ENCODE measurements at regions not wholly inside any gene's neighbourhood (a gene's known extent, or its start where the extent isn't known, plus 50 kb on each side); places are given as distances from the start of the nearest gene placed in this dataset.

DNA sequence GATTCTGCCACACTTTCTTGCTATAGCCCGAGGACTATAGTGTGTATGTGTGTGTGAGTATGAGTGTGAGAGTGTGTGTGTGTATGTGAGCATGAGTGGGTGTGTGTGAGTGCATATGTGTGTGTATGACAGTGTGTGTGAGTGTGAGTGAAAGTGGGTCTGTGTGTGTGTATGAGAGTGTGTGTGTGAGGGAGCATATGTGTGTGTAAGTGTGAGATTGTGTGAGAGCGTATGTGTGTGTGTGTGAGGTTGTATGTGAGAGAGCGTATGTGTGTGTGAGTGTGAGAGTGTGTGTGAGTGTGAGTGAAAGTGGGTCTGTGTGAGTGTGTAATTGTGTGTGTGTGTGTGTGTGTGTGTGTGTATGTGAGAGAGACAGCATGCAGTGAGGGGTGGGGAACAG is 89.0 kb upstream of the ACSL3 start:
- Histone ChIP-seq H3K27ac (ENCODE audit: insufficient read depth in 1 of 2, low read depth in 1 of 2, low read length in 2 of 2, poor library complexity in 1 of 2, severe bottlenecking in 2 of 2) (no peak overlapping the region), H3K27me3 (replicated peaks in 2 of 5; ENCODE audit: control insufficient read depth in 4 of 5, insufficient read depth in 5 of 5, low read length in 4 of 5) (no peaks in the 10 kb centered on the region), H3K9me3 (ENCODE audit: control extremely low read depth in 1 of 5, control insufficient read depth in 4 of 5, insufficient read depth in 2 of 5, low read depth in 1 of 5, low read length in 4 of 5) (no peaks in the 10 kb centered on the region), H3K4me1 (ENCODE audit: control extremely low read depth in 1 of 4, control insufficient read depth in 4 of 4, insufficient read depth in 4 of 4, low read length in 3 of 4) (no peaks in the 10 kb centered on the region), H3K4me3 (ENCODE audit: control insufficient read depth in 1 of 7, extremely low read depth in 1 of 7, insufficient read depth in 4 of 7, low read depth in 2 of 7, low read length in 6 of 7) (no peak overlapping the region), H3K36me3 (ENCODE audit: control insufficient read depth in 4 of 4, insufficient read depth in 4 of 4, low read length in 3 of 4) (no peaks in the 10 kb centered on the region)
- WGBS (ENCODE audit: insufficient coverage): 90% methylated on average over 3 of the region's 3 CpGs
- POLR2A ChIA-PET: no interaction called here
- CTCF ChIA-PET: no interaction called here
- DNase-seq: no peak

DNA sequence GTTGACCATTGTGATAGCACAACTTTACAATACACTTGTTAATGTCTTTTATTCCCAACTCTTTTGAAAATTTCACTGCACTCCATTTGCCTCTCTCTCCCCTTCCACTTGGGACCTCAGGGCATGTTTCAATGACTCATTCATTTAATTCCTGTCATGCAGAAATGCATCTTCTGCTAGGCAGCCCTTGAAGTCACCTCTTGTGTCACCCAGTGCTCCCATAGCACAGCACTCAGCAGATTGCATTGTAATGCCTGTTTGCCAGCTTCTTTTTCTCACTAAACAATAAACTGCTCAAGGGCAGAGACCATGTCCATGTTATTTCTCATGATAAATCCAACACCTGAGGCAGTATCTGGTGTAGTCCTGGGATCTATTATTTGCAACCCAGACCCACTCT is 85.9 kb upstream of the ACSL3 start:
- Histone ChIP-seq H3K27ac (ENCODE audit: insufficient read depth in 1 of 2, low read depth in 1 of 2, low read length in 2 of 2, poor library complexity in 1 of 2, severe bottlenecking in 2 of 2) (no peak overlapping the region), H3K9me3 (ENCODE audit: control extremely low read depth in 1 of 5, control insufficient read depth in 4 of 5, insufficient read depth in 2 of 5, low read depth in 1 of 5, low read length in 4 of 5) (no peaks in the 10 kb centered on the region), H3K4me3 (ENCODE audit: control insufficient read depth in 1 of 7, extremely low read depth in 1 of 7, insufficient read depth in 4 of 7, low read depth in 2 of 7, low read length in 6 of 7) (no peak overlapping the region), H3K27me3 (replicated peaks in 2 of 5; ENCODE audit: control insufficient read depth in 4 of 5, insufficient read depth in 5 of 5, low read length in 4 of 5) (no peaks in the 10 kb centered on the region), H3K4me1 (ENCODE audit: control extremely low read depth in 1 of 4, control insufficient read depth in 4 of 4, insufficient read depth in 4 of 4, low read length in 3 of 4) (no peaks in the 10 kb centered on the region), H3K36me3 (ENCODE audit: control insufficient read depth in 4 of 4, insufficient read depth in 4 of 4, low read length in 3 of 4) (no peaks in the 10 kb centered on the region)
- no peak for DNase-seq
- ChIA-PET CTCF (no interaction called here), POLR2A (no interaction called here)

DNA sequence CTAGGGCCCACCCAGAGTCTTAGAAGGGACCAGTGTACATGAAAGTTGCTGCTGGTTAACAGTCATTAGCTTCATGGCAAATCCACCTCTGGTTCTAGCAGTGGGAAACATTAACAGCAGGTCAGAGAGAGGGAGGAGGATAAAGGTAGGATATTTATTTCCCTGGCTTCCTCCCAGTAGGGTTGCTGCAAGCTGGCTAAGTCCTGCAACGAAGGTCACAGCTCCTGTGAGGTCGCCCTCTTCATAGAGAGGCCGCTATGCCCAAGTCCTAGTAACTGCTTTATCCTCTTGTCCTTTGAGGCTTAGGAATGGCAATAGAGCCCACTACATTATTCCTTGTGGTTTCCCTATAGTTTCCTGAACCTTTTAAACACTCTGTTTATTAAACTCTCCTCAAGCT is 84.0 kb upstream of the ACSL3 start:
- Histone ChIP-seq H3K36me3 (ENCODE audit: control insufficient read depth in 4 of 4, insufficient read depth in 4 of 4, low read length in 3 of 4) (no peaks in the 10 kb centered on the region), H3K9me3 (ENCODE audit: control extremely low read depth in 1 of 5, control insufficient read depth in 4 of 5, insufficient read depth in 2 of 5, low read depth in 1 of 5, low read length in 4 of 5) (no peaks in the 10 kb centered on the region), H3K4me1 (ENCODE audit: control extremely low read depth in 1 of 4, control insufficient read depth in 4 of 4, insufficient read depth in 4 of 4, low read length in 3 of 4) (no peaks in the 10 kb centered on the region), H3K4me3 (ENCODE audit: control insufficient read depth in 1 of 7, extremely low read depth in 1 of 7, insufficient read depth in 4 of 7, low read depth in 2 of 7, low read length in 6 of 7) (no peak overlapping the region), H3K27me3 (replicated peaks in 2 of 5; ENCODE audit: control insufficient read depth in 4 of 5, insufficient read depth in 5 of 5, low read length in 4 of 5) (no peaks in the 10 kb centered on the region), H3K27ac (ENCODE audit: insufficient read depth in 1 of 2, low read depth in 1 of 2, low read length in 2 of 2, poor library complexity in 1 of 2, severe bottlenecking in 2 of 2) (no peak overlapping the region)
- CTCF ChIA-PET: interaction anchor here (0.9 to 1.6 kb wide), 2 partner anchors 13 to 39 kb away, joined by 3 to 4 read pairs; no protein-coding TSS in a partner anchor
- POLR2A ChIA-PET: no interaction called here
- DNase-seq: no peak
- WGBS (ENCODE audit: insufficient coverage): 79% methylated on average over 3 of the region's 3 CpGs

DNA sequence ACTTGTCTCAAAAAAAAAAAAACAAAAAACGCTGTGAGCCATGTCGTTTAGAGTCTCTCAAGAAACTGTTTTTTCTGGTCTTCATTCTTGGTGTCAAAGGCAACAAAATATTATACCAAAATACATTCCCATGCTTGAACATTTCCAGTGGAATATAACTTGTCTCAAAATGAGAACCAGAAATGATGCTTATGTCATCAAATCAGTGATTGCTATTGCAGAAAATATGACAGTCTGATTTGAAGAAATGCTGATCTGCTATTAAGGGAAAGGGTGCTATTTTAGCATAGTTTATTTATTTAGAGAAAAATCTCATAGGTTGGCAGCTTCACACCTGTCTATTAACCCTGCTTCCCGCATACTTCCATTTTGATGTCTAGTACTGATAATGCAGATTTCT is 82.4 kb upstream of the ACSL3 start:
- POLR2A ChIA-PET: no interaction called here
- CTCF ChIA-PET: no interaction called here
- WGBS (ENCODE audit: insufficient coverage): 92% methylated on average over 2 of the region's 3 CpGs

DNA sequence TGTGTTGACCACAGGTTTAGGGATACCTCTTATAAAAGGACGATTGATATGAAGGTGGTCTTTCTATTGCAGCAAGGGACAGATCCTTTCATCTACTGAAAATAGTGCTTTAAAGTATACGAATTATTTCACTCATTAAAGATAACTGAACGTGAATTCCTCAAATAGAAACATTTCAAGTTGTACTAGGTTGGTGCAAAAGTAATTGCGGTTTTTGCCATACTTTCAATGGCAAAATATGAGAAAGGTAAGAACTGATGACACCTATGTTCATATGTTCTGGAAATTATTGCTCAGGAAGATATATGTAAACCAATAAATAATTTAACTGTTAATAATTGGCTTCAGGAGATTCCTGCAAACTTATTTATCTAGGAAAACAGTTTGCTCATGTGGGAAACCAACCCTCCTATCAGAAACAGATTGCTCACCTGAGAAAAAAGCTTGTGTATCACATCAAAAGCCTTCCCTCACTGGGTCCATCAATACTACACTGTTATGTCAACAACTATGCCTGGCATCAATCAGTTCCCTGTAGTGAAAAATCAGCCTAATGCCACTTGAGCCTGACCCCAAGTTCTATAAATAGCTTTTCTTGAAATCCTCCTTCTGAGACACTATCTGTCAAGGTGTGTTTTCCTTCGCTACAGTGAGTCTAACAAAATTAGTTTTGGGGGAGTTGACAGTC is 81.5 kb upstream of the ACSL3 start:
- no peak for DNase-seq
- H3K36me3 ChIP-seq (ENCODE audit: control insufficient read depth in 4 of 4, insufficient read depth in 4 of 4, low read length in 3 of 4): no peaks in the 10 kb centered on the region
- no peak overlapping the region for H3K4me3 ChIP-seq (ENCODE audit: control insufficient read depth in 1 of 7, extremely low read depth in 1 of 7, insufficient read depth in 4 of 7, low read depth in 2 of 7, low read length in 6 of 7)
- no peaks in the 10 kb centered on the region for H3K4me1 ChIP-seq (ENCODE audit: control extremely low read depth in 1 of 4, control insufficient read depth in 4 of 4, insufficient read depth in 4 of 4, low read length in 3 of 4)
- WGBS (ENCODE audit: insufficient coverage): 100% methylated on average over 1 of the region's 5 CpGs
- ChIA-PET POLR2A (no interaction called here), CTCF (no interaction called here)
- H3K27ac ChIP-seq (ENCODE audit: insufficient read depth in 1 of 2, low read depth in 1 of 2, low read length in 2 of 2, poor library complexity in 1 of 2, severe bottlenecking in 2 of 2): no peak overlapping the region
- no peaks in the 10 kb centered on the region for H3K9me3 ChIP-seq (ENCODE audit: control extremely low read depth in 1 of 5, control insufficient read depth in 4 of 5, insufficient read depth in 2 of 5, low read depth in 1 of 5, low read length in 4 of 5)
- H3K27me3 ChIP-seq (replicated peaks in 2 of 5; ENCODE audit: control insufficient read depth in 4 of 5, insufficient read depth in 5 of 5, low read length in 4 of 5): no peaks in the 10 kb centered on the region

More for the DNA sequence above, 82.4 kb upstream of the ACSL3 start:
- no peak for DNase-seq
- no peaks in the 10 kb centered on the region for H3K27me3 ChIP-seq (replicated peaks in 2 of 5; ENCODE audit: control insufficient read depth in 4 of 5, insufficient read depth in 5 of 5, low read length in 4 of 5)
- H3K9me3 ChIP-seq (ENCODE audit: control extremely low read depth in 1 of 5, control insufficient read depth in 4 of 5, insufficient read depth in 2 of 5, low read depth in 1 of 5, low read length in 4 of 5): no peaks in the 10 kb centered on the region
- H3K4me1 ChIP-seq (ENCODE audit: control extremely low read depth in 1 of 4, control insufficient read depth in 4 of 4, insufficient read depth in 4 of 4, low read length in 3 of 4): no peaks in the 10 kb centered on the region
- no peaks in the 10 kb centered on the region for H3K36me3 ChIP-seq (ENCODE audit: control insufficient read depth in 4 of 4, insufficient read depth in 4 of 4, low read length in 3 of 4)
- no peak overlapping the region for H3K27ac ChIP-seq (ENCODE audit: insufficient read depth in 1 of 2, low read depth in 1 of 2, low read length in 2 of 2, poor library complexity in 1 of 2, severe bottlenecking in 2 of 2)
- no peak overlapping the region for H3K4me3 ChIP-seq (ENCODE audit: control insufficient read depth in 1 of 7, extremely low read depth in 1 of 7, insufficient read depth in 4 of 7, low read depth in 2 of 7, low read length in 6 of 7)

GRCh38 chr2:222780051-222780450 is 80.8 kb upstream of the ACSL3 start:
- H3K27me3 ChIP-seq (replicated peaks in 2 of 5; ENCODE audit: control insufficient read depth in 4 of 5, insufficient read depth in 5 of 5, low read length in 4 of 5): no peaks in the 10 kb centered on the region
- H3K4me3 ChIP-seq (ENCODE audit: control insufficient read depth in 1 of 7, extremely low read depth in 1 of 7, insufficient read depth in 4 of 7, low read depth in 2 of 7, low read length in 6 of 7): no peak overlapping the region
- ChIA-PET POLR2A (no interaction called here), CTCF (no interaction called here)
- DNase-seq: no peak
- no peaks in the 10 kb centered on the region for H3K4me1 ChIP-seq (ENCODE audit: control extremely low read depth in 1 of 4, control insufficient read depth in 4 of 4, insufficient read depth in 4 of 4, low read length in 3 of 4)
- H3K27ac ChIP-seq (ENCODE audit: insufficient read depth in 1 of 2, low read depth in 1 of 2, low read length in 2 of 2, poor library complexity in 1 of 2, severe bottlenecking in 2 of 2): no peak overlapping the region
- WGBS (ENCODE audit: insufficient coverage): 94% methylated on average over 2 of the region's 4 CpGs
- H3K9me3 ChIP-seq (ENCODE audit: control extremely low read depth in 1 of 5, control insufficient read depth in 4 of 5, insufficient read depth in 2 of 5, low read depth in 1 of 5, low read length in 4 of 5): no peaks in the 10 kb centered on the region
- H3K36me3 ChIP-seq (ENCODE audit: control insufficient read depth in 4 of 4, insufficient read depth in 4 of 4, low read length in 3 of 4): no peaks in the 10 kb centered on the region

GRCh38 chr2:222782201-222782730 is 78.6 kb upstream of the ACSL3 start:
- no peak for DNase-seq
- H3K27me3 ChIP-seq (replicated peaks in 2 of 5; ENCODE audit: control insufficient read depth in 4 of 5, insufficient read depth in 5 of 5, low read length in 4 of 5): no peaks in the 10 kb centered on the region
- ChIA-PET CTCF (interaction anchor here (0.5 kb wide), 1 partner anchor 16 kb away, joined by 3 read pairs; no protein-coding TSS in a partner anchor), POLR2A (no interaction called here)
- H3K36me3 ChIP-seq (ENCODE audit: control insufficient read depth in 4 of 4, insufficient read depth in 4 of 4, low read length in 3 of 4): no peaks in the 10 kb centered on the region
- H3K4me1 ChIP-seq (ENCODE audit: control extremely low read depth in 1 of 4, control insufficient read depth in 4 of 4, insufficient read depth in 4 of 4, low read length in 3 of 4): no peaks in the 10 kb centered on the region
- H3K4me3 ChIP-seq (ENCODE audit: control insufficient read depth in 1 of 7, extremely low read depth in 1 of 7, insufficient read depth in 4 of 7, low read depth in 2 of 7, low read length in 6 of 7): no peak overlapping the region
- no peak overlapping the region for H3K27ac ChIP-seq (ENCODE audit: insufficient read depth in 1 of 2, low read depth in 1 of 2, low read length in 2 of 2, poor library complexity in 1 of 2, severe bottlenecking in 2 of 2)
- H3K9me3 ChIP-seq (ENCODE audit: control extremely low read depth in 1 of 5, control insufficient read depth in 4 of 5, insufficient read depth in 2 of 5, low read depth in 1 of 5, low read length in 4 of 5): no peaks in the 10 kb centered on the region
- 92% methylated on average over 4 of the region's 6 CpGs for WGBS (ENCODE audit: insufficient coverage)
